HG02870 (cell line): ENCODE measurements at regions not wholly inside any gene's neighbourhood (a gene's known extent, or its start where the extent isn't known, plus 50 kb on each side); places are given as distances from the start of the nearest gene placed in this dataset.
"Not testable (repeated sequence)": the region's sequence is repeated elsewhere in the genome, so short reads cannot be mapped to it uniquely, and the experiment has no call there.

Experiments
- ATAC-seq: cut with Tn5 transposase; IDR thresholded peaks from one replicate; pipeline ENCODE4 v1.9.1; 2021; ENCODE audit warnings: mild to moderate bottlenecking, moderate library complexity; ENCODE audit not compliant: unreplicated experiment

GRCh38 chr1:10910681-10911489, 101.6 kb upstream of the TARDBP start:
- ATAC-seq, result no peak

GRCh38 chr1:10911490-10912166, 100.8 kb upstream of the TARDBP start:
- no peak for ATAC-seq

GRCh38 chr1:10912441-10912840, 100.0 kb upstream of the TARDBP start:
- no peak for ATAC-seq

GRCh38 chr1:10914056-10914455, 98.4 kb upstream of the TARDBP start:
- ATAC-seq, result no peak

GRCh38 chr1:10915594-10915993, 96.9 kb upstream of the TARDBP start:
- ATAC-seq, result no peak

GRCh38 chr1:10916311-10916710, 96.1 kb upstream of the TARDBP start:
- no peak for ATAC-seq

- ATAC-seq, result no peak
These were observed 95.5 kb upstream of the TARDBP start for GRCh38 chr1:10916991-10917390.

GRCh38 chr1:10917513-10918454, 94.7 kb upstream of the TARDBP start:
- ATAC-seq, result no peak

- no peak for ATAC-seq
These were observed 93.9 kb upstream of the TARDBP start for GRCh38 chr1:10918531-10918930.

- ATAC-seq, result no peak
These were observed 92.3 kb upstream of the TARDBP start for GRCh38 chr1:10920063-10920626.

- ATAC-seq, result not testable (repeated sequence)
These were observed 90.0 kb upstream of the TARDBP start for GRCh38 chr1:10922315-10923060.

GRCh38 chr1:10924030-10924429, 88.4 kb upstream of the TARDBP start:
- ATAC-seq, result no peak

- ATAC-seq, result no peak
These were observed 83.8 kb upstream of the TARDBP start for GRCh38 chr1:10928654-10929053.

GRCh38 chr1:10932088-10932487, 80.4 kb upstream of the TARDBP start:
- no peak for ATAC-seq

- ATAC-seq, result no peak
These were observed 78.2 kb upstream of the TARDBP start for GRCh38 chr1:10934150-10934818.

- ATAC-seq, result no peak
These were observed 77.2 kb upstream of the TARDBP start for GRCh38 chr1:10935246-10935645.

- ATAC-seq, result no peak
These were observed 76.7 kb upstream of the TARDBP start for GRCh38 chr1:10935724-10936123.

- no peak for ATAC-seq
These were observed 75.2 kb upstream of the TARDBP start for GRCh38 chr1:10936998-10937901.
